ENCODE measurements at regions not wholly inside any gene's neighbourhood (a gene's known extent, or its start where the extent isn't known, plus 50 kb on each side); places are given as distances from the start of the nearest gene placed in this dataset.

DNA sequence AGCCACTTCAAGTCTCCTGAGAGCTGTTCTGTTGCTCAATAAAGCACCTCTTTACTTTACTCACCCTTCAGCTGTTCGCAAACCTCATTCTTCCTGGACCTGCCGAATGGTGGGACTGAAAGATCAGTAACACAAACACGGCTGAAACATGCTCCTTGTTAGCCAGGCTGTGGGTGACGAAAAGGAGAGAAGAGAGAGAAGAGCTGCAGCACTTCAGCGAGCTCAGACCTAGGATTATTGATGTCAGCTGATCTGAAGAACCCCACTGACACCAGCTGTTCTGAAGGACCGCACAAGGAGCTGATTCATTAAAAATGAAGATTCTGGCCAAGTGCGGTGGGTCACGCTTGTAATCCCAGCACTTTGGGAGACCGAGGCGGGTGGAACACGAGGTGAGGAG lies 2020.0 kb upstream of the ADGRL3 start:
- Histone ChIP-seq H3K4me3 (ENCODE audit: low read length) (no peak overlapping the region), H3K4me1 (ENCODE audit: control insufficient read depth, insufficient read depth, low read length) (no peaks in the 10 kb centered on the region), H3K36me3 (ENCODE audit: control insufficient read depth, insufficient read depth, low read length) (no peaks in the 10 kb centered on the region)

DNA sequence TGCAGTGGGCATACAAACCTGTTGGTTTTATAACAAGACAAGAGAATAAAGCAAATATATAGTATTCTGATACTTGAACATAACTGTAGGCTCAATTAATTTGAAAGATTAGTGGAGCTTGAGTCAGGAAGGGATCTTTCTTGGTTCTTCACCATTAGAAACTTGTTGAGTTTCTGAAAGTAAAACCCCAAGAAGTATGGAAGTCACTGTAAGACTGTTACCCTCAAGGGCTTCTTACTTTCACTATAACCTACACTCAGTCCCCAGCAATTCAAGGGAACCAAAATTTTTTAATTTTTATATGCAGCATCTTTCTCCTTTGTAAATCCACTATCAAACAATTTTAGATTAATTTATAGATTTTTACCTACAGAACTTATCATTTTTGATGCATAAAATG lies 2019.2 kb upstream of the ADGRL3 start:
- no peaks in the 10 kb centered on the region for H3K36me3 ChIP-seq (ENCODE audit: control insufficient read depth, insufficient read depth, low read length)
- H3K27me3 ChIP-seq (ENCODE audit: control insufficient read depth, insufficient read depth, low read length), result no peaks in the 10 kb centered on the region
- no peak overlapping the region for H3K27ac ChIP-seq (ENCODE audit: low read depth, low read length)
- H3K4me3 ChIP-seq (ENCODE audit: low read length), result no peak overlapping the region
- no peaks in the 10 kb centered on the region for H3K4me1 ChIP-seq (ENCODE audit: control insufficient read depth, insufficient read depth, low read length)
- H3K9ac ChIP-seq (ENCODE audit: low read length), result no peak overlapping the region

More for the DNA sequence above, 2020.0 kb upstream of the ADGRL3 start:
- Histone ChIP-seq H3K27me3 (ENCODE audit: control insufficient read depth, insufficient read depth, low read length) (no peaks in the 10 kb centered on the region), H3K27ac (ENCODE audit: low read depth, low read length) (no peak overlapping the region), H3K9ac (ENCODE audit: low read length) (no peak overlapping the region)

DNA sequence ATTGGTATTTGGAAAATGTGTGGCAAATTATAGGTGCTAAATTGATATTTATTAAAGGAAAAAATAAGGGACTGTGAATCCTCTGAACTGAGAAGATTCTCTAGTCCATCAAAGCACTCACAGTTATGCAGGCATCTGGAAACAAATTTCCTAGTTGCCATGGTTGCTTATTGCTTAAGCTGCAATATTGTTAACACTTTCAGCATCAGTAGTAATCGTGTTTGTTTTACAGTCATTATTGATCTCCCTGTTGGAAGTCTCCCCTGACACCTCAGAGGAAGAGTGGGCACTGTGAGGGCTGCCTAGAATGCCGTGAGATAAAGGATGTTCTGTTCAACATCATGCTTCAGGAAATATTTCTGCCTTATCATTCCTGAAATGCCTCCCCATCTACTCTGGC lies 2004.3 kb upstream of the ADGRL3 start:
- no peak overlapping the region for H3K27ac ChIP-seq (ENCODE audit: low read depth, low read length)
- H3K27me3 ChIP-seq (ENCODE audit: control insufficient read depth, insufficient read depth, low read length), result no peaks in the 10 kb centered on the region
- no peaks in the 10 kb centered on the region for H3K4me1 ChIP-seq (ENCODE audit: control insufficient read depth, insufficient read depth, low read length)
- H3K36me3 ChIP-seq (ENCODE audit: control insufficient read depth, insufficient read depth, low read length), result no peaks in the 10 kb centered on the region
- H3K4me3 ChIP-seq (ENCODE audit: low read length), result no peak overlapping the region
- no peak overlapping the region for H3K9ac ChIP-seq (ENCODE audit: low read length)

DNA sequence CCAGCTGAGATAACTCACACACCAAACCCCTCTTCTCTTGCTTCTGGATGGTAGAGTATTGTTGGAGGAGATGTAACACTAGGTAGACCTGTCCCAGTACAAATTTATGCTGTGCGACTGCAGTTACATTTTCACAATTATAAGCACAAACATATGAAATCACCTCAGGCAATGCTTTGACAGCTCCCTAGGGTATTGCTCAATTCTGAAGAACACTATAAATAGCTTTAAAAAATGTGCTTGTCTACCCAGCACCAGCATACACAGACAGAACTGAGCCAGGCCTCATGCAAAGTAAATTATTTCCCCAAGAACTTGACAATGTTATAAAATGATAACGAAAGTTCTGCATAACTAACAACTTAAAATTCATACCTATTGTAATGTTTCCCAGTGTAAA lies 1999.1 kb upstream of the ADGRL3 start:
- H3K4me3 ChIP-seq (ENCODE audit: low read length), result no peak overlapping the region

DNA sequence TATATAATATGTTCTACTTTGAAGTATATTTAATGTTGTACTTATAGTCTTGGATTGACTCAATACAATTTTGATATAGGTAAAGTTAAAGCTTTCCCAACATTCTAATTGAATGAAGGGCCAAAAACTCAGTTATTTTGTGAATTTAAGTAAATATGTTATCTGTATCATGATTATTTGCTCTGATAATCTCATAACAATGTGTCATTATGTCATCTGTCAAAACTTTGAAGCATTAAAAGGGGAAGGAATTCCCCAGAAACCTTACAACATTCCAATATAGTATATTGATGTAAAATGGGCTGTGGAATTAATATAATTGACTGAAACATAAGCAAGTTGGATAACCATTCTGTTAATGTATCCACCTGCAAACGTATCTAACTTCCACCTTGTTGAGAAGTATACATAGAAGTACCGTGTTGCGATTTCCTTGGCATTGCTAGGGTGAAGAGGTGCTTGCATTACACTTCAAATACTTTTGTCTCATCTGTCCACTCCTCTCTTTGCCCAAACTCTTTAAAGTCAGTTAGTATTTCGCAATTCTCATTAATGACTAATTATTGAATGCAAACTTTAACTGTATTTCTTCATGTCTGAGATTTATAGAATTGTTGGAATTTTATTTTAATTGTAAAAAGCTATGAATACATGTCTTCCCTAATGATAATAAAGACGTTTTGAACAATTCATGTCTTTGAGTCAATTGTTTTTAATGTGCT lies 1982.1 kb upstream of the ADGRL3 start:
- H3K4me3 ChIP-seq (ENCODE audit: low read length), result no peak overlapping the region
- no peak overlapping the region for H3K27ac ChIP-seq (ENCODE audit: low read depth, low read length)
- no peaks in the 10 kb centered on the region for H3K36me3 ChIP-seq (ENCODE audit: control insufficient read depth, insufficient read depth, low read length)
- H3K27me3 ChIP-seq (ENCODE audit: control insufficient read depth, insufficient read depth, low read length), result no peaks in the 10 kb centered on the region
- H3K9ac ChIP-seq (ENCODE audit: low read length), result no peak overlapping the region
- H3K4me1 ChIP-seq (ENCODE audit: control insufficient read depth, insufficient read depth, low read length), result no peaks in the 10 kb centered on the region

More for the DNA sequence above, 1999.1 kb upstream of the ADGRL3 start:
- Histone ChIP-seq H3K4me1 (ENCODE audit: control insufficient read depth, insufficient read depth, low read length) (no peaks in the 10 kb centered on the region), H3K9ac (ENCODE audit: low read length) (no peak overlapping the region), H3K27me3 (ENCODE audit: control insufficient read depth, insufficient read depth, low read length) (no peaks in the 10 kb centered on the region), H3K36me3 (ENCODE audit: control insufficient read depth, insufficient read depth, low read length) (no peaks in the 10 kb centered on the region), H3K27ac (ENCODE audit: low read depth, low read length) (no peak overlapping the region)

DNA sequence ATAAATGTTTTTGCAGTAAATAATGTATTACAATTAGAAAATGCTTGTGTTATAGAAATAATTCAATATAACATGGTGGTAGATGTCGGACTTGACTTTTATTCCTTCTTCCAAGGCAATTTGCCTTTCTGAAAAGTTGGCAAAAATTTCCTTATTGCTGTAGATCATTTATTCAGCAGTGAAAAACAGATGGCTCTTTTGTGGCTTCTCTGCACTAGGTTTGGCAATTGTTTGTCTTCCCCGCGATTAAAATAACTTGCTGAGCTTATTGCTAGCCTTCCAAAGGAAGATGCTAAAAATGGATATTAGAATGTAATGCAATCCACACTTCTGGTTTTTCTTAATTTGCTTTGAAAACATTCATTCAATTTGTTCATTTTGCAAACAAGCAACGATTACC lies 1977.9 kb upstream of the ADGRL3 start:
- Histone ChIP-seq H3K36me3 (ENCODE audit: control insufficient read depth, insufficient read depth, low read length) (no peaks in the 10 kb centered on the region), H3K27me3 (ENCODE audit: control insufficient read depth, insufficient read depth, low read length) (no peaks in the 10 kb centered on the region), H3K4me3 (ENCODE audit: low read length) (no peak overlapping the region), H3K9ac (ENCODE audit: low read length) (no peak overlapping the region), H3K27ac (ENCODE audit: low read depth, low read length) (no peak overlapping the region), H3K4me1 (ENCODE audit: control insufficient read depth, insufficient read depth, low read length) (no peaks in the 10 kb centered on the region)

DNA sequence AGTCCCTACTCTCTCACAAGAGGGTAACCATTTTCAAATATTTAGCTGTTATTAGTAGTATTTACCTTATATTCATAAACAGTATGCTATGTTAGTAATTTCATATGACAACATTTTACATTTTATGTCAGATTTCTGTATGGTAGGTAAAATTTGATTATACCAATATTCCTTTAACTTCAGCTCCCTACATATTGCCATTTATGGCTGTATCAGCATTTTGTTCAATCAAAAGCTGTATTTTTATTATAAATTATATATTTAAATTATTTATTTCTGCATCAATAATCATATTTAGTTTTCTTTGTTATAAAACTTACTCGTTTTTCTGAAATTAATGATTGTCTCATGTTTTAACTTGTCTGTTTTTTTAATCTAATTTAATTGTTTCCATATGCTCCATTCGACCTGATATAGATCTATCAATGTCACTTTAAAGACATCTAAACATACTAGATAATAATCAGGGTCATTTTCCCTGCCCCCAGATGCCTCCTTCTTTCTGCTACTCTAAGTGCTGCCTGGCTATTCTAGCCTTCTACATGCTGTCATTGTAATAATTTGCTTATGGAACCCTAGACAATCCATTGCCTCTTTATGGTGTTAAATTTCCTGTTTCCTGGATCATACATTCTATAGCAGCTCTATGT lies 1976.7 kb upstream of the ADGRL3 start:
- no peak overlapping the region for H3K4me3 ChIP-seq (ENCODE audit: low read length)
- no peaks in the 10 kb centered on the region for H3K36me3 ChIP-seq (ENCODE audit: control insufficient read depth, insufficient read depth, low read length)
- no peaks in the 10 kb centered on the region for H3K27me3 ChIP-seq (ENCODE audit: control insufficient read depth, insufficient read depth, low read length)
- H3K9ac ChIP-seq (ENCODE audit: low read length), result no peak overlapping the region
- H3K4me1 ChIP-seq (ENCODE audit: control insufficient read depth, insufficient read depth, low read length), result no peaks in the 10 kb centered on the region
- H3K27ac ChIP-seq (ENCODE audit: low read depth, low read length), result no peak overlapping the region

DNA sequence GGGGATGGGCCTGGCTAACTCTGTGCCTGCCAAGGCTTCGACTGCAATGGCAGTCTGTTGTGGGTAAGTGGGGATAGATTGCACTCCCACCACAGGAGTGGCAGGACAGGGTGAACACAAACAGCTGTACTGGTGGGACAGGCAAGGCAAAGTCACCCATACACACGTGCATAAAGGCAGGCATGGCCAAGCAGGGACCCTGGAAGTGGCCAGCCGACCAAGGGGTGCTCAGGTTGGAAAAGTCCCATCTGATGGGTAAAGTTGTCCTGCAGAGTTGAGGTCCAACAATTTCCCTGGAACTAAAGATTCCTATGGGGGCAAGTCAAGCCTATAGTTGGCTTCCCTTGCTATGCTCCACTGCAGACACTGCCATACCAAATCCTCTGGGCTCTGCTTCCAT lies 1961.9 kb upstream of the ADGRL3 start:
- Histone ChIP-seq H3K27ac (ENCODE audit: low read depth, low read length) (no peak overlapping the region), H3K4me1 (ENCODE audit: control insufficient read depth, insufficient read depth, low read length) (no peaks in the 10 kb centered on the region), H3K36me3 (ENCODE audit: control insufficient read depth, insufficient read depth, low read length) (no peaks in the 10 kb centered on the region), H3K4me3 (ENCODE audit: low read length) (no peak overlapping the region), H3K27me3 (ENCODE audit: control insufficient read depth, insufficient read depth, low read length) (no peaks in the 10 kb centered on the region), H3K9ac (ENCODE audit: low read length) (no peak overlapping the region)

DNA sequence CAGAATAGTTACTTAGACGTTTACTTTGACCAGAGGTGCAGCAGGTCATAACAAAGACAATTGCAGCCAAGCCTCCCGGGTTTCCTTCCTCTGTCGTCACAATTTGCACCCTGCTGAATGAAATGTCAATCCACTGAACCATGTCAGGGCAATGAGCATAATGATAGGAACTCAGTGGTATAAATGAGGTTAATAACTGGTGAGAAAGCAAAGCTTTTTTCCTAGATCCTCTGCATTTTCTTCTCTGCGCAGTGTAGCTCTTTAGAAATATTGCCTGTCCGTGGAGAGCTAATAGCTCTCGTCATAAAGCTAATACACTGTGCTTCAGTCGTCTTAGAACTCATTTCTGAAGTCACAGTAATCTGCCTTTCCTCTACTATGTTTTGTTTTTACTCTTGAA lies 1960.1 kb upstream of the ADGRL3 start:
- Histone ChIP-seq H3K27me3 (ENCODE audit: control insufficient read depth, insufficient read depth, low read length) (no peaks in the 10 kb centered on the region), H3K4me1 (ENCODE audit: control insufficient read depth, insufficient read depth, low read length) (no peaks in the 10 kb centered on the region), H3K27ac (ENCODE audit: low read depth, low read length) (no peak overlapping the region), H3K36me3 (ENCODE audit: control insufficient read depth, insufficient read depth, low read length) (no peaks in the 10 kb centered on the region), H3K4me3 (ENCODE audit: low read length) (no peak overlapping the region), H3K9ac (ENCODE audit: low read length) (no peak overlapping the region)

DNA sequence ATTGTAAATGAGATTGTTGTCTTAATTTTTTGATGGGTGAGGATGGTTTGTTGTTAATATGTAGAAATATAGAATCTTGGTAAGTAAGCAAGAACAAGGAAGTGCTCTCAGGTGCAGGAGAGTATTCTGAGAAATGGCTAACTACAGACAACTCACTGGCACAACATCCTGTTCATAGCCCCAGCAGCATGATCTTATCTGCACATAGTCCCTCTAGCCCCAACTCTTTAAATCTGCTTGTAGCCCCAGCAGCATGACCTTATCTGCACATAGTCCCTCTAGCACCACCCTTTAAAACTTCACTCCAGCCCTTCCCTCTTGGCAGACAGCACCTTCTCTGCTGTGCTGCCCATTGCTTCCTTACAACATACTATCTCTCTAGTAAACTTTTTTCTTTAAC lies 1957.1 kb upstream of the ADGRL3 start:
- no peak overlapping the region for H3K27ac ChIP-seq (ENCODE audit: low read depth, low read length)

DNA sequence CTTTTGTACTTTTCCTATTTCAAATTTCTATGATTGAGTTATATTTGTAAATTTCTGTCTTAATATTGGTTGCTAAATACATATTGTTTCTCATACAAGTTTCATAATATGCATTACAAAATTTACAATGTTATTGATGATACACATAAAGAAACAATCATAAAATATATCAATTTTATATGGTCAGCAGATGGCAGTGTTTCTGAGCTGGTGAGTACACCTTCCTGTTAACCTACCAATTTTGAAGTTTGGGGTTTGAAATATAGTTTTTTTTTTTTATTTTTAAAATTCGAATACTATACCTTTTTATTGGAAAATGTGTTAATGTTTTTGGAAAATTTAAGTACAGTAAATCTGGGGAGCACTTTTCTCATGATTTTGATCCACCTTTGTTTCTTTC lies 1953.1 kb upstream of the ADGRL3 start:
- Histone ChIP-seq H3K27me3 (ENCODE audit: control insufficient read depth, insufficient read depth, low read length) (no peaks in the 10 kb centered on the region), H3K4me3 (ENCODE audit: low read length) (no peak overlapping the region), H3K36me3 (ENCODE audit: control insufficient read depth, insufficient read depth, low read length) (no peaks in the 10 kb centered on the region), H3K4me1 (ENCODE audit: control insufficient read depth, insufficient read depth, low read length) (no peaks in the 10 kb centered on the region), H3K27ac (ENCODE audit: low read depth, low read length) (no peak overlapping the region), H3K9ac (ENCODE audit: low read length) (no peak overlapping the region)

More for the DNA sequence above, 1957.1 kb upstream of the ADGRL3 start:
- Histone ChIP-seq H3K9ac (ENCODE audit: low read length) (no peak overlapping the region), H3K4me1 (ENCODE audit: control insufficient read depth, insufficient read depth, low read length) (no peaks in the 10 kb centered on the region), H3K4me3 (ENCODE audit: low read length) (no peak overlapping the region), H3K27me3 (ENCODE audit: control insufficient read depth, insufficient read depth, low read length) (no peaks in the 10 kb centered on the region), H3K36me3 (ENCODE audit: control insufficient read depth, insufficient read depth, low read length) (no peaks in the 10 kb centered on the region)

DNA sequence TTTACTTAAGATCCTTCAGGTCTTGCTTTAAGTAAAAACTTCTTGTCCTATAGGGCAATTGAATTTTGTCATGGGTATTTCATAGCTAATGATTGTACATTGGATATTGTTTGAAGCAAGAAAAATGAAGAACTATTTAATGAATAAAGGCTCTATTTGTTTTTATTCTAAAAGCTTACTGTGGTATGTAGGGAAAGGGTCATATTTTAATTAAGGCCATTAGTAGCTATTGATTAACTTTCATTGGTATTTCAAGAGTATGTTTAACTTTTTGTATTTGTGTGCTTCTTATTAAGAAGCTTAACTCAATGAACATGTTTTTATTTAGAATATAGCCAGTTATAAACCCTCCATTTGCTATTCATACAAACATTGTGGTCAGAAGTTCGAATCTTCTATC lies 1951.8 kb upstream of the ADGRL3 start:
- Histone ChIP-seq H3K4me1 (ENCODE audit: control insufficient read depth, insufficient read depth, low read length) (no peaks in the 10 kb centered on the region), H3K4me3 (ENCODE audit: low read length) (no peak overlapping the region), H3K9ac (ENCODE audit: low read length) (no peak overlapping the region), H3K36me3 (ENCODE audit: control insufficient read depth, insufficient read depth, low read length) (no peaks in the 10 kb centered on the region), H3K27ac (ENCODE audit: low read depth, low read length) (no peak overlapping the region), H3K27me3 (ENCODE audit: control insufficient read depth, insufficient read depth, low read length) (no peaks in the 10 kb centered on the region)

DNA sequence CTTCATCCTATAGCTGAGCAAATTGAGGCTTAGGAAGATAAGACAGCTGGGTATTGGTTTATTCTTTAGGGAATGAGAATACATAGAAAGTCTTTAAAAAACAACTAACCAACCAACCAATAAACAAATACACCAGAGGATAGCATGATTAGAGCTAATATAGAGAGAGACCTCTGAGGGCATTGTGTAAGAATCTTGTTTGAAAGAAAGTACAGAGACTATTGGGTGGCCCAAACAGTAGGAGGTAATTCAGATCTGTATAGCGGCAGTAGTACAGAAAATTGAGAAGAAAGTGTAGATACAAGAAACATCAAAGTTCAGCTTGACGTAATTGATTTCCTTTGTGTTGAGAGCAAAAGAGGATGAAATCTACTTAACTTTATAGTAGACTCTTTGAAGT lies 1951.0 kb upstream of the ADGRL3 start:
- Histone ChIP-seq H3K36me3 (ENCODE audit: control insufficient read depth, insufficient read depth, low read length) (no peaks in the 10 kb centered on the region), H3K4me3 (ENCODE audit: low read length) (no peak overlapping the region), H3K9ac (ENCODE audit: low read length) (no peak overlapping the region), H3K27me3 (ENCODE audit: control insufficient read depth, insufficient read depth, low read length) (no peaks in the 10 kb centered on the region), H3K27ac (ENCODE audit: low read depth, low read length) (no peak overlapping the region), H3K4me1 (ENCODE audit: control insufficient read depth, insufficient read depth, low read length) (no peaks in the 10 kb centered on the region)
